ENCODE measurements at regions not wholly inside any gene's neighbourhood (a gene's known extent, or its start where the extent isn't known, plus 50 kb on each side); places are given as distances from the start of the nearest gene placed in this dataset.

DNA sequence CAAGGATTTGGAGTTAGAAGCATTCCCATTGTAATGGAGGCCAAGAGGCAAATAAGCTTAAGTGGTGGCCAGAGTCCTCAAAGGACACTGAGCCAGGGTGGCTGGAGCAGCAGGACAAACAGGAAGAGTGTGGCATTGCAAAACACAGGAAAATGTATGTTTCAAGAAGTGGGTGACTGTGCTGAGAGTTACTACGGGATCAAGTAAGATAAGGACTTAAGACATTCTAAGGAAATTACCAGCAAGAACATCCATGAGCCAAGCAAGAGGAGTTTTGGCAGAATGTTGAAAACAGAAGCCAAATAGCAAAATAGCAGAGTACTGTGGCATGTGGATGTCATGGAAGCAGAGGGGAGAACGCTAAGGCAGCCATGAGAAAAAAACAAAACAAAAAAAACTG, 104.2 kb downstream of the RAP2A start:
- TF ChIP-seq YY1 (IDR thresholded peaks at IDR 0.05; ENCODE audit: low read depth, low read length), result no peak
- TF ChIP-seq, protein P1, sequence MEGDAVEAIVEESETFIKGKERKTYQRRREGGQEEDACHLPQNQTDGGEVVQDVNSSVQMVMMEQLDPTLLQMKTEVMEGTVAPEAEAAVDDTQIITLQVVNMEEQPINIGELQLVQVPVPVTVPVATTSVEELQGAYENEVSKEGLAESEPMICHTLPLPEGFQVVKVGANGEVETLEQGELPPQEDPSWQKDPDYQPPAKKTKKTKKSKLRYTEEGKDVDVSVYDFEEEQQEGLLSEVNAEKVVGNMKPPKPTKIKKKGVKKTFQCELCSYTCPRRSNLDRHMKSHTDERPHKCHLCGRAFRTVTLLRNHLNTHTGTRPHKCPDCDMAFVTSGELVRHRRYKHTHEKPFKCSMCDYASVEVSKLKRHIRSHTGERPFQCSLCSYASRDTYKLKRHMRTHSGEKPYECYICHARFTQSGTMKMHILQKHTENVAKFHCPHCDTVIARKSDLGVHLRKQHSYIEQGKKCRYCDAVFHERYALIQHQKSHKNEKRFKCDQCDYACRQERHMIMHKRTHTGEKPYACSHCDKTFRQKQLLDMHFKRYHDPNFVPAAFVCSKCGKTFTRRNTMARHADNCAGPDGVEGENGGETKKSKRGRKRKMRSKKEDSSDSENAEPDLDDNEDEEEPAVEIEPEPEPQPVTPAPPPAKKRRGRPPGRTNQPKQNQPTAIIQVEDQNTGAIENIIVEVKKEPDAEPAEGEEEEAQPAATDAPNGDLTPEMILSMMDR (IDR thresholded peaks at IDR 0.05; ENCODE audit: control extremely low read depth in 1 of 3, insufficient read depth in 1 of 3, low read depth in 1 of 3, low read length in 3 of 3), result no peak
- TF ChIP-seq, protein P2, sequence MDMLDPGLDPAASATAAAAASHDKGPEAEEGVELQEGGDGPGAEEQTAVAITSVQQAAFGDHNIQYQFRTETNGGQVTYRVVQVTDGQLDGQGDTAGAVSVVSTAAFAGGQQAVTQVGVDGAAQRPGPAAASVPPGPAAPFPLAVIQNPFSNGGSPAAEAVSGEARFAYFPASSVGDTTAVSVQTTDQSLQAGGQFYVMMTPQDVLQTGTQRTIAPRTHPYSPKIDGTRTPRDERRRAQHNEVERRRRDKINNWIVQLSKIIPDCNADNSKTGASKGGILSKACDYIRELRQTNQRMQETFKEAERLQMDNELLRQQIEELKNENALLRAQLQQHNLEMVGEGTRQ (IDR thresholded peaks at IDR 0.05; ENCODE audit: low read length), result no peak
- no peak for TF ChIP-seq POLR2A (IDR thresholded peaks at IDR 0.05; ENCODE audit: control extremely low read depth in 1 of 2, low read depth in 2 of 2, low read length in 2 of 2)
- TF ChIP-seq MAFK (IDR thresholded peaks at IDR 0.05; ENCODE audit: low read depth, low read length), result no peak
- no peak for TF ChIP-seq POLR2AphosphoS5 (IDR thresholded peaks at IDR 0.05; ENCODE audit: low read depth, low read length)
- TF ChIP-seq CREB1 (IDR thresholded peaks at IDR 0.05), result no peak
- no peak for TF ChIP-seq TEAD4 (IDR thresholded peaks at IDR 0.05; ENCODE audit: low read depth, low read length)
